ENCODE measurements at regions not wholly inside any gene's neighbourhood (a gene's known extent, or its start where the extent isn't known, plus 50 kb on each side); places are given as distances from the start of the nearest gene placed in this dataset.

- TF ChIP-seq, protein P1, sequence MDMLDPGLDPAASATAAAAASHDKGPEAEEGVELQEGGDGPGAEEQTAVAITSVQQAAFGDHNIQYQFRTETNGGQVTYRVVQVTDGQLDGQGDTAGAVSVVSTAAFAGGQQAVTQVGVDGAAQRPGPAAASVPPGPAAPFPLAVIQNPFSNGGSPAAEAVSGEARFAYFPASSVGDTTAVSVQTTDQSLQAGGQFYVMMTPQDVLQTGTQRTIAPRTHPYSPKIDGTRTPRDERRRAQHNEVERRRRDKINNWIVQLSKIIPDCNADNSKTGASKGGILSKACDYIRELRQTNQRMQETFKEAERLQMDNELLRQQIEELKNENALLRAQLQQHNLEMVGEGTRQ (IDR thresholded peaks at IDR 0.05; ENCODE audit: borderline replicate concordance, low read depth, low read length): no peak
- TF ChIP-seq HDAC6 (IDR thresholded peaks at IDR 0.05; ENCODE audit: unreplicated experiment): no peak
Measured at GRCh38 chr3:44108481-44108880, 133.2 kb upstream of the TOPAZ1 start (continued).

GRCh38 chr3:44109771-44110361 lies 131.8 kb upstream of the TOPAZ1 start:
- no peaks in the 10 kb centered on the region for H4K20me1 ChIP-seq (ENCODE audit: control insufficient read depth, insufficient read depth)
- RAD21 ChIA-PET (ENCODE audit: unreplicated experiment): interaction anchor here (0.5 kb wide), 1 partner anchor 47 kb away, joined by 3 read pairs; no protein-coding TSS in a partner anchor
- intact Hi-C loops (cut with micrococcal nuclease; ENCODE audit: unreplicated experiment) (loop anchor here (5.0 kb wide), 1 partner anchor 233 kb away; no protein-coding TSS in a partner anchor), in situ Hi-C loops (cut with MboI) (no loop called here)
- H3K27me3 ChIP-seq (replicated peaks in 1 of 2; ENCODE audit: control insufficient read depth in 2 of 2, insufficient read depth in 2 of 2, low read length in 1 of 2): no peaks in the 10 kb centered on the region
- no peak for ATAC-seq
- H3K36me3 ChIP-seq (ENCODE audit: control insufficient read depth in 2 of 2, insufficient read depth in 2 of 2, low read length in 1 of 2): peaks cover 0 to 12% of the 10 kb centered on the region in 2 experiments; a peak in 2 of 4 replicates
- SMC1A ChIA-PET (ENCODE audit: uncharacterized antibody, unreplicated experiment): interaction anchor here (0.6 kb wide), 1 partner anchor 69 kb away, joined by 3 read pairs; no protein-coding TSS in a partner anchor
- no peak overlapping the region for H3K27ac ChIP-seq (ENCODE audit: control insufficient read depth, insufficient read depth)
- CTCF ChIA-PET: no interaction called here
- H3K4me2 ChIP-seq (ENCODE audit: control insufficient read depth, insufficient read depth): no peak overlapping the region
- H3K9ac ChIP-seq (ENCODE audit: control insufficient read depth, insufficient read depth, low read length): no peak overlapping the region
- no peaks in the 10 kb centered on the region for H3K9me3 ChIP-seq (replicated peaks; ENCODE audit: control insufficient read depth, insufficient read depth, low read length)
- FAIRE-seq: no peak
- no peaks in the 10 kb centered on the region for H3K79me2 ChIP-seq (ENCODE audit: control insufficient read depth, insufficient read depth, low read length)
- H2AFZ ChIP-seq (ENCODE audit: control insufficient read depth, low read depth, low read length): no peak overlapping the region
- no peak for DNase-seq (ENCODE audit: low read depth, low spot score)
- no TSS peak for BruUV-seq (replicated peaks)
- no peak overlapping the region for H3K4me3 ChIP-seq
- 61% methylated on average over 7 of the region's 7 CpGs for WGBS (ENCODE audit: insufficient coverage, insufficient replicate concordance, low lambda C conversion rate, missing lambda C conversion rate)
- H3K4me1 ChIP-seq (ENCODE audit: control insufficient read depth, insufficient read depth, low read length): peaks cover 10% of the 10 kb centered on the region
- POLR2A ChIA-PET: interaction anchor here (0.5 kb wide), 1 partner anchor 223 kb away, joined by 9 read pairs; no protein-coding TSS in a partner anchor
- TF ChIP-seq RB1 (IDR thresholded peaks at IDR 0.05; ENCODE audit: borderline replicate concordance) (no peak), MXI1 (IDR thresholded peaks at IDR 0.05; ENCODE audit: low read depth, low read length) (no peak), GABPA (IDR thresholded peaks at IDR 0.05; ENCODE audit: low read depth) (no peak), ZNF622 (IDR thresholded peaks at IDR 0.05) (no peak), TCF3 (IDR thresholded peaks at IDR 0.05; ENCODE audit: borderline replicate concordance, insufficient read depth, low read depth, low read length) (no peak), IRF3 (IDR thresholded peaks at IDR 0.05) (no peak), ESRRA (IDR thresholded peaks at IDR 0.05; ENCODE audit: low read length) (no peak), TBL1XR1 (IDR thresholded peaks at IDR 0.05; ENCODE audit: low read depth, low read length) (no peak), WRNIP1 (IDR thresholded peaks at IDR 0.05; ENCODE audit: borderline replicate concordance, low read depth, low read length) (no peak)
- TF ChIP-seq, protein P2, sequence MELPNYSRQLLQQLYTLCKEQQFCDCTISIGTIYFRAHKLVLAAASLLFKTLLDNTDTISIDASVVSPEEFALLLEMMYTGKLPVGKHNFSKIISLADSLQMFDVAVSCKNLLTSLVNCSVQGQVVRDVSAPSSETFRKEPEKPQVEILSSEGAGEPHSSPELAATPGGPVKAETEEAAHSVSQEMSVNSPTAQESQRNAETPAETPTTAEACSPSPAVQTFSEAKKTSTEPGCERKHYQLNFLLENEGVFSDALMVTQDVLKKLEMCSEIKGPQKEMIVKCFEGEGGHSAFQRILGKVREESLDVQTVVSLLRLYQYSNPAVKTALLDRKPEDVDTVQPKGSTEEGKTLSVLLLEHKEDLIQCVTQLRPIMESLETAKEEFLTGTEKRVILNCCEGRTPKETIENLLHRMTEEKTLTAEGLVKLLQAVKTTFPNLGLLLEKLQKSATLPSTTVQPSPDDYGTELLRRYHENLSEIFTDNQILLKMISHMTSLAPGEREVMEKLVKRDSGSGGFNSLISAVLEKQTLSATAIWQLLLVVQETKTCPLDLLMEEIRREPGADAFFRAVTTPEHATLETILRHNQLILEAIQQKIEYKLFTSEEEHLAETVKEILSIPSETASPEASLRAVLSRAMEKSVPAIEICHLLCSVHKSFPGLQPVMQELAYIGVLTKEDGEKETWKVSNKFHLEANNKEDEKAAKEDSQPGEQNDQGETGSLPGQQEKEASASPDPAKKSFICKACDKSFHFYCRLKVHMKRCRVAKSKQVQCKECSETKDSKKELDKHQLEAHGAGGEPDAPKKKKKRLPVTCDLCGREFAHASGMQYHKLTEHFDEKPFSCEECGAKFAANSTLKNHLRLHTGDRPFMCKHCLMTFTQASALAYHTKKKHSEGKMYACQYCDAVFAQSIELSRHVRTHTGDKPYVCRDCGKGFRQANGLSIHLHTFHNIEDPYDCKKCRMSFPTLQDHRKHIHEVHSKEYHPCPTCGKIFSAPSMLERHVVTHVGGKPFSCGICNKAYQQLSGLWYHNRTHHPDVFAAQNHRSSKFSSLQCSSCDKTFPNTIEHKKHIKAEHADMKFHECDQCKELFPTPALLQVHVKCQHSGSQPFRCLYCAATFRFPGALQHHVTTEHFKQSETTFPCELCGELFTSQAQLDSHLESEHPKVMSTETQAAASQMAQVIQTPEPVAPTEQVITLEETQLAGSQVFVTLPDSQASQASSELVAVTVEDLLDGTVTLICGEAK (IDR thresholded peaks at IDR 0.05; ENCODE audit: borderline replicate concordance): no peak
- TF ChIP-seq, protein P3, sequence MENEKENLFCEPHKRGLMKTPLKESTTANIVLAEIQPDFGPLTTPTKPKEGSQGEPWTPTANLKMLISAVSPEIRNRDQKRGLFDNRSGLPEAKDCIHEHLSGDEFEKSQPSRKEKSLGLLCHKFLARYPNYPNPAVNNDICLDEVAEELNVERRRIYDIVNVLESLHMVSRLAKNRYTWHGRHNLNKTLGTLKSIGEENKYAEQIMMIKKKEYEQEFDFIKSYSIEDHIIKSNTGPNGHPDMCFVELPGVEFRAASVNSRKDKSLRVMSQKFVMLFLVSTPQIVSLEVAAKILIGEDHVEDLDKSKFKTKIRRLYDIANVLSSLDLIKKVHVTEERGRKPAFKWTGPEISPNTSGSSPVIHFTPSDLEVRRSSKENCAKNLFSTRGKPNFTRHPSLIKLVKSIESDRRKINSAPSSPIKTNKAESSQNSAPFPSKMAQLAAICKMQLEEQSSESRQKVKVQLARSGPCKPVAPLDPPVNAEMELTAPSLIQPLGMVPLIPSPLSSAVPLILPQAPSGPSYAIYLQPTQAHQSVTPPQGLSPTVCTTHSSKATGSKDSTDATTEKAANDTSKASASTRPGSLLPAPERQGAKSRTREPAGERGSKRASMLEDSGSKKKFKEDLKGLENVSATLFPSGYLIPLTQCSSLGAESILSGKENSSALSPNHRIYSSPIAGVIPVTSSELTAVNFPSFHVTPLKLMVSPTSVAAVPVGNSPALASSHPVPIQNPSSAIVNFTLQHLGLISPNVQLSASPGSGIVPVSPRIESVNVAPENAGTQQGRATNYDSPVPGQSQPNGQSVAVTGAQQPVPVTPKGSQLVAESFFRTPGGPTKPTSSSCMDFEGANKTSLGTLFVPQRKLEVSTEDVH (IDR thresholded peaks at IDR 0.05; ENCODE audit: low read depth, partially characterized antibody): no peak
